NB4 (cell line): ENCODE measurements at regions not wholly inside any gene's neighbourhood (a gene's known extent, or its start where the extent isn't known, plus 50 kb on each side); places are given as distances from the start of the nearest gene placed in this dataset.

Experiments used
- MYC ChIP-seq: IDR thresholded peaks from 2 replicates; pipeline ENCODE4 v1.6.1; 2011; ENCODE audit warnings: low read depth, low read length
- POLR2A ChIP-seq: IDR thresholded peaks from 2 replicates; pipeline ENCODE4 v1.6.1; 2011; ENCODE audit warnings: mild to moderate bottlenecking; ENCODE audit not compliant: insufficient read length; ENCODE audit errors: extremely low read depth
- TF ChIP-seq, protein P1 (sequence below): IDR thresholded peaks from one replicate; pipeline ENCODE4 v1.5.1; 2012; ENCODE audit warnings: low read depth, low read length

DNA sequence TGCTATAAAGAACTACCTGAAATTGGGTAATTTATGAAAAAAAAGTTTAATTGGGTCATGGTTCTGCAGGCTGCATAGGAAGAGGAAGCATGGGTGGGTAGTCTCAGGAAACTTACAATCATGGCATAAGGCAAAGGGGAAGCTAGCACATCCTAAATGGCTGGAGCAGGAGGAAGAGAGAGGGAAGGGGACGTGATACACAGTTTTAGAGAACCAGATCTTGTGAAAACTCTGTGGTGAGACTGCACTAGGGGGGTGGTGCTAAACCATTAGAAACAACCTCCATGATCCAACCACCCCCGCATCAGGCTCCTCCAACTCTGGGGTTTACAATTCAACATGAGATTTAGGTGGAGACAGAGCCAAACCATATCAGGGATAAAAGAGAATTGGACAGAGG, 624.2 kb downstream of the PRR16 start:
- TF ChIP-seq, protein P1, sequence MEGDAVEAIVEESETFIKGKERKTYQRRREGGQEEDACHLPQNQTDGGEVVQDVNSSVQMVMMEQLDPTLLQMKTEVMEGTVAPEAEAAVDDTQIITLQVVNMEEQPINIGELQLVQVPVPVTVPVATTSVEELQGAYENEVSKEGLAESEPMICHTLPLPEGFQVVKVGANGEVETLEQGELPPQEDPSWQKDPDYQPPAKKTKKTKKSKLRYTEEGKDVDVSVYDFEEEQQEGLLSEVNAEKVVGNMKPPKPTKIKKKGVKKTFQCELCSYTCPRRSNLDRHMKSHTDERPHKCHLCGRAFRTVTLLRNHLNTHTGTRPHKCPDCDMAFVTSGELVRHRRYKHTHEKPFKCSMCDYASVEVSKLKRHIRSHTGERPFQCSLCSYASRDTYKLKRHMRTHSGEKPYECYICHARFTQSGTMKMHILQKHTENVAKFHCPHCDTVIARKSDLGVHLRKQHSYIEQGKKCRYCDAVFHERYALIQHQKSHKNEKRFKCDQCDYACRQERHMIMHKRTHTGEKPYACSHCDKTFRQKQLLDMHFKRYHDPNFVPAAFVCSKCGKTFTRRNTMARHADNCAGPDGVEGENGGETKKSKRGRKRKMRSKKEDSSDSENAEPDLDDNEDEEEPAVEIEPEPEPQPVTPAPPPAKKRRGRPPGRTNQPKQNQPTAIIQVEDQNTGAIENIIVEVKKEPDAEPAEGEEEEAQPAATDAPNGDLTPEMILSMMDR: no peak
- TF ChIP-seq POLR2A (no peak), MYC (no peak)
